ENCODE measurements at regions not wholly inside any gene's neighbourhood (a gene's known extent, or its start where the extent isn't known, plus 50 kb on each side); places are given as distances from the start of the nearest gene placed in this dataset.

DNA sequence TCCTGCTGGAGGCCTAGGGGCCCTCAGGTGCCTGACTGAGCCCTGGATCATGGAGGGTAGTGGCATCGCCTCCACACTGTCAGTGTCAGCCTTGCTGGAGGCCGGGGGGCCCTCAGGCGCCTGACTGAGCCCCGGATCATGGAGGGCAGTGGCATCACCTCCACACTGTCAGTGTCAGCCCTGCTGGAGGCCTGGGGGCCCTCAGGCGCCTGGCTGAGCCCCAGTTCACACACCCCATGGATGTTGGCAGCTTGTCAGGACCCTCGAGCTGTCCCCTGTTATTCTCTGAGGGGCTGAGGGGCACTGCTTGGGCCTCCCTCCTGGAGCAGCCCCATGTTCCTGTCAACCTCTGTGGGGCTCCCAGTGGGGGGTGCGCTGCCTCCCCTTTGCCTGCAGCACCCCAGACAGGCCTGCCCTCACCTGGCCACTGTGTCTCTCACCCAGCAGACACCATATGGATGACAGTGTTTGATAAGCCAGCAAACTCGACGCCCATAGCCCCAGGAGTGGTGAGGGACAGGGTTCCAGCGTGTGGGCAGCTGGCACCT lies 197.6 kb downstream of the LIPI start:
- TF ChIP-seq, protein P1, sequence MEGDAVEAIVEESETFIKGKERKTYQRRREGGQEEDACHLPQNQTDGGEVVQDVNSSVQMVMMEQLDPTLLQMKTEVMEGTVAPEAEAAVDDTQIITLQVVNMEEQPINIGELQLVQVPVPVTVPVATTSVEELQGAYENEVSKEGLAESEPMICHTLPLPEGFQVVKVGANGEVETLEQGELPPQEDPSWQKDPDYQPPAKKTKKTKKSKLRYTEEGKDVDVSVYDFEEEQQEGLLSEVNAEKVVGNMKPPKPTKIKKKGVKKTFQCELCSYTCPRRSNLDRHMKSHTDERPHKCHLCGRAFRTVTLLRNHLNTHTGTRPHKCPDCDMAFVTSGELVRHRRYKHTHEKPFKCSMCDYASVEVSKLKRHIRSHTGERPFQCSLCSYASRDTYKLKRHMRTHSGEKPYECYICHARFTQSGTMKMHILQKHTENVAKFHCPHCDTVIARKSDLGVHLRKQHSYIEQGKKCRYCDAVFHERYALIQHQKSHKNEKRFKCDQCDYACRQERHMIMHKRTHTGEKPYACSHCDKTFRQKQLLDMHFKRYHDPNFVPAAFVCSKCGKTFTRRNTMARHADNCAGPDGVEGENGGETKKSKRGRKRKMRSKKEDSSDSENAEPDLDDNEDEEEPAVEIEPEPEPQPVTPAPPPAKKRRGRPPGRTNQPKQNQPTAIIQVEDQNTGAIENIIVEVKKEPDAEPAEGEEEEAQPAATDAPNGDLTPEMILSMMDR (optimal IDR thresholded peaks at IDR 0.05 in 1 of 3, IDR thresholded peaks at IDR 0.05 in 1 of 3, conservative IDR thresholded peaks at IDR 0.05 in 1 of 3; ENCODE audit: extremely low read depth in 1 of 3, insufficient read depth in 2 of 3, low read length in 3 of 3), result no peak
- TF ChIP-seq EZH2 (IDR thresholded peaks at IDR 0.05; ENCODE audit: low read length), result no peak

All from keratinocyte (primary cell).